Bronchial epithelial cell (primary cell): ENCODE measurements at regions not wholly inside any gene's neighbourhood (a gene's known extent, or its start where the extent isn't known, plus 50 kb on each side); places are given as distances from the start of the nearest gene placed in this dataset.

Experiments used
- DNase-seq: peaks from one replicate; pipeline ENCODE4 v3.0.0-alpha.2; 2010; ENCODE audit warnings: low read depth
- FAIRE-seq: peaks from 2 replicates; lab custom pipeline; 2011; peaks lifted over from hg19 to GRCh38; lab: Jason Lieb, UNC
- H3K27me3 ChIP-seq: 2 replicates; pipeline ENCODE4 v1.5.1; 2011; ENCODE audit warnings: low read length; ENCODE audit not compliant: control insufficient read depth, insufficient read depth
- H3K36me3 ChIP-seq: 2 replicates; pipeline ENCODE4 v1.5.1; 2011; ENCODE audit warnings: low read length; ENCODE audit not compliant: control insufficient read depth, insufficient read depth
- H3K4me3 ChIP-seq: 2 replicates; pipeline ENCODE4 v1.5.1; 2011; ENCODE audit warnings: mild to moderate bottlenecking, low read depth, low read length, control low read depth
- TF ChIP-seq, protein P1 (sequence below): IDR thresholded peaks from 2 replicates; pipeline ENCODE4 v1.5.1; 2011; ENCODE audit warnings: mild to moderate bottlenecking, moderate library complexity, low read length, control low read depth, inconsistent platforms; ENCODE audit not compliant: insufficient read depth, severe bottlenecking

DNA sequence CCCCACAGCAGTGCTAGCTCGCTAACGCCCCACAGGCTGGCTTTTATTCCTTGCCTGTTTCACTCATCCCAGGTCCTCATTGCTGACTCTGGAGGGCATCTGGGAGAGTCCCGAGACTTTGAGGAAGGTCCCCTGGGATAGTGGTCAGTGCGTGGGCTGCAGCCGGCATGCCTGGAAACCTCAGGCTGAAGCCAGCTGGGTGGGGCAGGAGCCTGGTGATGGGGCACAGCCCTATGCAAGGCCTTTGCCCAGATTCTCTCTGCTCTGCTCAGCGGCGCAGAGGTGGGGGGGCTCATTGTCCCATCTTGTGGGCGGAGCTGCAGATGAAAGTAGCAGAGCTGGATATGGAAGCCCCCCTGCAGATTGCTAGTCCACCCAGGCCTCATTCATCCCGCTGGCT lies 55.7 kb upstream of the SMAD6 start:
- Histone ChIP-seq H3K4me3 (no peak overlapping the region), H3K27me3 (no peaks in the 10 kb centered on the region), H3K36me3 (no peaks in the 10 kb centered on the region)
- FAIRE-seq (no peak), DNase-seq (no peak)
- TF ChIP-seq, protein P1, sequence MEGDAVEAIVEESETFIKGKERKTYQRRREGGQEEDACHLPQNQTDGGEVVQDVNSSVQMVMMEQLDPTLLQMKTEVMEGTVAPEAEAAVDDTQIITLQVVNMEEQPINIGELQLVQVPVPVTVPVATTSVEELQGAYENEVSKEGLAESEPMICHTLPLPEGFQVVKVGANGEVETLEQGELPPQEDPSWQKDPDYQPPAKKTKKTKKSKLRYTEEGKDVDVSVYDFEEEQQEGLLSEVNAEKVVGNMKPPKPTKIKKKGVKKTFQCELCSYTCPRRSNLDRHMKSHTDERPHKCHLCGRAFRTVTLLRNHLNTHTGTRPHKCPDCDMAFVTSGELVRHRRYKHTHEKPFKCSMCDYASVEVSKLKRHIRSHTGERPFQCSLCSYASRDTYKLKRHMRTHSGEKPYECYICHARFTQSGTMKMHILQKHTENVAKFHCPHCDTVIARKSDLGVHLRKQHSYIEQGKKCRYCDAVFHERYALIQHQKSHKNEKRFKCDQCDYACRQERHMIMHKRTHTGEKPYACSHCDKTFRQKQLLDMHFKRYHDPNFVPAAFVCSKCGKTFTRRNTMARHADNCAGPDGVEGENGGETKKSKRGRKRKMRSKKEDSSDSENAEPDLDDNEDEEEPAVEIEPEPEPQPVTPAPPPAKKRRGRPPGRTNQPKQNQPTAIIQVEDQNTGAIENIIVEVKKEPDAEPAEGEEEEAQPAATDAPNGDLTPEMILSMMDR, result no peak

DNA sequence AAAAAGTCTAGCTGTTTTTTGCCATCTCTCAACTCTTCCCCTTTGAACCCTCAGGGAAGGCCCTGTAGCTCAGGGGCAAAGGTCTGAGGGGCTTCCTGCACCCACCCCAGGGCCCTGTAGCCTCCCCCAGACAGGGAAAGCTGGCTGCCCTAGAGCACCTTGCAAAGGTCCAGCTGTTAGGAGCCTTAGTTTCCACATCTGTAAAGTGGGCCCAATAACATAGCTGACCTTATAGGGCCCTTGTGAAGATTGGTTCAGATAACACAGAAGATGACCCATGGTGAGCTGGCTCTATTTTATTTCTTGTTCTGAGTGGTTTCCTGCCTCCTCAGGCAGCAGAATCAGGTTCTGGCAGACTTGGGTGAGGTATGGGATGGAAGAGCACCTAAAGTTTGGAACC lies 55.2 kb upstream of the SMAD6 start:
- DNase-seq, result peak; percentile 17

DNA sequence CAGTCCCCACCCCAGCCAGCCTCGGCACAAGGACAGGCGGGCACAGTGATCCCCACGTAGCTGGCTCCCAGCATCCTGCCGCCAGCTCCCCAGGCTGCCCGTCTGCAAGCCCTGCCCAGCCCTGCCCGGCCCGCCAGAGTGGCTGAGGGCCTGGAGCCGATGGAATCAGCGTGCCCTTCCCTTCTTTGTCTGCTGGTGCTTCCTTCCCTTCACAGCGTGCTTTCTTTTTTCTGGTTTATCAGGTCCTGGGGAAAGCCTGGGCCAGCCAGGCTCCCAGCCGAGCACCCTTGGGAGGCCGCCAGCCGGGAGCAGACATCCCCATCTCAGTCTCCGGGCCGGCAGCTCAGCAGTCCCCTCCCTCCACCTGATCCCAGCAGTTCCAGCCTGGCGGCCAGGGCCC lies 54.7 kb upstream of the SMAD6 start:
- Histone ChIP-seq H3K36me3 (no peaks in the 10 kb centered on the region), H3K4me3 (no peak overlapping the region), H3K27me3 (no peaks in the 10 kb centered on the region)
- DNase-seq (no peak), FAIRE-seq (no peak)
- TF ChIP-seq, protein P1, result no peak

More for the DNA sequence above, 55.2 kb upstream of the SMAD6 start:
- no peaks in the 10 kb centered on the region for H3K36me3 ChIP-seq
- TF ChIP-seq, protein P1, result no peak
- FAIRE-seq, result no peak
- H3K4me3 ChIP-seq, result no peak overlapping the region
- no peaks in the 10 kb centered on the region for H3K27me3 ChIP-seq

DNA sequence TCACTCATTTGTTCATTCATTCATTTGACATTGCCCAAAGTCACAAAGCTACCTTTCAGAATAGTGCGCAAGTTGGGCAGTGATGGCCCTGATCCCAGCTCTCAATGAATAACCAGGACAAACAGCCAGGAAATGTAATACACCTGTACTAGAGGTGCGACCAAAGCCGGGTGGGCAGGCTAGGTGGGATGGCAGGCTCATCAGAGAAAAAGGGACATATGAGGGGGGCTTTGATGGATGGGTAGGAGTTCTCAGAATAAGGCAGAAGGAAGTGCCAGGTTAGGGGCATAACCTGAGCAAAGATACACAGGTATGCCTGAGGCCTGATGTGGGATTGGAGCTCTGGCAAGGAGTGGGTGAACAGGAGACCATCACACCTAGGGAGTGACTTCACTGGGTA lies 53.4 kb upstream of the SMAD6 start:
- Histone ChIP-seq H3K4me3 (no peak overlapping the region), H3K27me3 (no peaks in the 10 kb centered on the region), H3K36me3 (no peaks in the 10 kb centered on the region)
- TF ChIP-seq, protein P1, result no peak
- DNase-seq (no peak), FAIRE-seq (no peak)

DNA sequence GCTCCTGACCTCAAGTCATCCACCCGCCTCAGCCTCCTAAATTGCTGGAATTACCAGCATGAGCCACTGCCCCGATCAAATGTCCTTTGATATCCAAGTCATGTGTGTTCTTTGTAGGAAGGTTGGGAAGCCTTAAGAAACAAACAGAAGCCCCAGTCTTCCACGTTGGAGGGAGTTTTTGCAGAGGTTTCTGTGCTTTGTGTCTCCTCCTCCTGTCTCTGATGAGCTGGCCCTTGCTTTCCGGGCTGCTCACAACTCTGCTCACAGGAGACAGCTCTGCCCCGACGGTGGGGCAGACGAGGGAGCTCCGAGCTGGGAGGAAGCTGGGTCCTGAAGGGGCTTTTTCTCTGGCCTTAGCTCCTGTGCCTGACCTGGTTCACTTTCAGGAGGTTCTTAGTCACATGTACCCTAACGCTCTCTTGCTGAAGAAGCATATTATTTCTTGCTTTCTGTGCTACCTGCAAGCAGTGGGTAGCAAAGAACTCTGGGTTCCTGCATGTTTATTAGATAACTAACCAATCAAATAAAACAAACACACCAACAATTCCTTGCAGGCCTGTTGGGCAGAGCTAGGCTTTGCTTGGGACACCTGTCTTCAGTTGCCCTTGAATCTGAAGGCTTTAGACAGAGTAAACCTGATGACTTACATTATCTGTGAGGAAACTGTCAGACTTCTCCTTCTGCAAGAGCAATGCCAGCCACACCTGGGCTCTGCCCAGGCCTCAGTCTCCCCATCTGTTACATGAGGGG lies 52.6 kb upstream of the SMAD6 start:
- no peaks in the 10 kb centered on the region for H3K27me3 ChIP-seq
- TF ChIP-seq, protein P1, result no peak
- H3K36me3 ChIP-seq, result no peaks in the 10 kb centered on the region
- H3K4me3 ChIP-seq, result no peak overlapping the region
- FAIRE-seq (no peak), DNase-seq (no peak)

DNA sequence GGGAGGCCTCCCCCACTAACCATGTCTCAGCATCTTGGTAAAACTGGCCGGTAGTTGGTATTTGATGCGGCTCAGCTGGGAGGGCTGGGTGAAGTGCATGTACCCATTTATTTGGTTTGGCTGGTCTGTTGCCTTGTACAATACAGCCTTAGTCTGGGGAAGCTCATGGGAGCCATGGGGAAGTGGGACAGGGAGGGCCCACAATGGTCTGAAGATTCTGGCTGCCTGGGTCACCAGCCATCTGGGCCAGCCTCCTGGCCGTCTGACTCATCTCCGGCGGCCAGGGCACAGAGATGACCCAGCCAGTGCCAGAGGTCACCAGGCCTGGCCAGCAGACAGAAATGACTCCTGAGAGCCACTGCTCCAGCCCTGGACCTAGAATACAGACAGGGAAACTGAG lies 51.6 kb upstream of the SMAD6 start:
- no peaks in the 10 kb centered on the region for H3K27me3 ChIP-seq
- FAIRE-seq (no peak), DNase-seq (no peak)
- H3K36me3 ChIP-seq, result no peaks in the 10 kb centered on the region
- TF ChIP-seq, protein P1, result no peak
- H3K4me3 ChIP-seq, result no peak overlapping the region
